CD4-positive, alpha-beta T cell treated with Interleukin-6 at 100 ng/mL for 8 hours (primary cell): ENCODE measurements at regions not wholly inside any gene's neighbourhood (a gene's known extent, or its start where the extent isn't known, plus 50 kb on each side); places are given as distances from the start of the nearest gene placed in this dataset.
A peak's percentile ranks its signal among the peaks of the same experiment; 100 is the strongest.

Source experiments
- DNase-seq: peaks from one replicate; pipeline ENCODE4 v3.0.0-alpha.2; 2020; ENCODE audit warnings: mixed read lengths, low spot score

- DNase-seq, result peak; percentile 60
Observed at GRCh38 chr16:85309656-85310587, 197.7 kb upstream of the CIBAR2 start.

GRCh38 chr16:85310868-85311585, 198.8 kb upstream of the CIBAR2 start:
- DNase-seq, result peak; percentile 48

- DNase-seq, result no peak
Observed at GRCh38 chr16:85311741-85312140, 199.5 kb upstream of the CIBAR2 start.

GRCh38 chr16:85312174-85312573, 199.9 kb upstream of the CIBAR2 start:
- DNase-seq, result no peak

GRCh38 chr16:85312642-85313525, 200.6 kb upstream of the CIBAR2 start:
- no peak for DNase-seq

GRCh38 chr16:85313526-85314301, 201.4 kb upstream of the CIBAR2 start:
- DNase-seq, result no peak

- DNase-seq, result no peak
Observed at GRCh38 chr16:85314512-85314971, 202.3 kb upstream of the CIBAR2 start.

GRCh38 chr16:85315866-85316265, 203.6 kb upstream of the CIBAR2 start:
- no peak for DNase-seq

- no peak for DNase-seq
Observed at GRCh38 chr16:85316321-85316919, 204.1 kb upstream of the CIBAR2 start.

- DNase-seq, result no peak
Observed at GRCh38 chr16:85316944-85317343, 204.7 kb upstream of the CIBAR2 start.

- no peak for DNase-seq
Observed at GRCh38 chr16:85317704-85318103, 205.4 kb upstream of the CIBAR2 start.

- DNase-seq, result no peak
Observed at GRCh38 chr16:85319208-85319983, 207.1 kb upstream of the CIBAR2 start.

GRCh38 chr16:85319984-85320440, 207.7 kb upstream of the CIBAR2 start:
- DNase-seq, result no peak

GRCh38 chr16:85320677-85321385, 208.6 kb upstream of the CIBAR2 start:
- no peak for DNase-seq

- no peak for DNase-seq
Observed at GRCh38 chr16:85321509-85322271, 209.4 kb upstream of the CIBAR2 start.

GRCh38 chr16:85323230-85323960, 211.1 kb upstream of the CIBAR2 start:
- DNase-seq, result no peak

- DNase-seq, result no peak
Observed at GRCh38 chr16:85323961-85324253, 211.6 kb upstream of the CIBAR2 start.

GRCh38 chr16:85324488-85324887, 212.2 kb upstream of the CIBAR2 start:
- DNase-seq, result no peak
